NCI-H2196 (cell line): ENCODE measurements at regions not wholly inside any gene's neighbourhood (a gene's known extent, or its start where the extent isn't known, plus 50 kb on each side); places are given as distances from the start of the nearest gene placed in this dataset.
"Not testable (repeated sequence)": the region's sequence is repeated elsewhere in the genome, so short reads cannot be mapped to it uniquely, and the experiment has no call there.

ENCODE experiments used
- DNase-seq: peaks from one replicate; lab custom pipeline; 2025; ENCODE audit not compliant: unreplicated experiment; lab: John Stamatoyannopoulos, UW

GRCh38 chr7:112937651-112938415 lies 147.6 kb upstream of the TMEM168 start:
- no peak for DNase-seq

DNA sequence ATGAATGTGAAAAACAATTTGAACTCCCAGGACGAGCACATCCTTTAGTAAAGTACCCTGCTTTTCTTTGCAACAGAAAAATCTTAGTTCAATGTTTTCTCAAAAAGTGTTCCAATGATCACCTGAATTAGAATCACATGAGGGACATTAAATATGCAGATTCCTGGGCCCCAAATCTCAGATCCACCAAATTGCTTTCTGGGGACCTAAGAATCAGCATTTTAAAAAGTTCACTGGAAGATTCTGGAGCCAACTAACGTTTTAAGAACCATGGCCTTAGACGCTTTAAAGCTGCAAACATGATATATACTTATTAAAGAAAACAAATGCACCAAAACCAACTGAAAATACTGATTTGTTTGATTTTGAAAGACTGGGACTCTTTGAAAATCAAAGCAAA lies 143.4 kb upstream of the TMEM168 start:
- no peak for DNase-seq

DNA sequence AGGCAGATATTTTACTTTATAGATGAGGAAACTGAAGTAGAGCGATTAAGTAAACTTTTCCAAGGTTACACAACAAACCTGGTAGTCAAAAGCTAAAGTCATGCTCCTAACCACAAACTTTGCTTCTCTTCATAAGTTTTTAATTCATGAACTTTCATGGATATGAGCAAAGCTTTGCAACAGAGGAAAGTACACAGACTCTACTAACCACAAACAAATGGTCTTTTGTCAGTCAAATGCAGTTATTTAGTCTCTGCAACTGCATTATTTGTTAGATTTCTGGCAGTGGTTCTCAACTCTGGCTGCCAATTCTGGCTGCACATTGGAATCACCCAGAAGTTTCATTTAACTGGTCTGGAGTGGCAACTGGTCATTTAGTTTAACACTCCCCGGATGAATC lies 140.6 kb upstream of the TMEM168 start:
- DNase-seq: no peak

- DNase-seq: no peak
These were observed 139.2 kb upstream of the TMEM168 start for GRCh38 chr7:112929421-112929820.

DNA sequence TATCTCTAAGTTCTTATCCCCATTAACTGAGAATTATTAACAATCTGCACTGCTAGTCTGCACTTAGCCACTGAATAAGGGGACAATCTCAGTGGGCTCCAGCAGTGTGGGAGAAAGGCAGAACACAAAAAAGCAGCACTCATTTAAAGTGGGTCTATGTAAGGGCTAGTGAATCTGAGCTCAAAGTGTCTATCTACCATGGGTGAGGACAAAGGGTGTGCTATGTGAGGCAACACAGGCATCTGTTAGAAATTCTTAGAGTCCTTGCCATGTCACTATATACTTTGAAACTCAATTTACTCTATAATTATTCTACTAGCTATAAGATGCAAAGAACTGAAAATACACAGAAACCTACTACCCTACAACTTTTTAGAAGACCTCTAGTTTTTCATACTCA lies 135.8 kb upstream of the TMEM168 start:
- no peak for DNase-seq

DNA sequence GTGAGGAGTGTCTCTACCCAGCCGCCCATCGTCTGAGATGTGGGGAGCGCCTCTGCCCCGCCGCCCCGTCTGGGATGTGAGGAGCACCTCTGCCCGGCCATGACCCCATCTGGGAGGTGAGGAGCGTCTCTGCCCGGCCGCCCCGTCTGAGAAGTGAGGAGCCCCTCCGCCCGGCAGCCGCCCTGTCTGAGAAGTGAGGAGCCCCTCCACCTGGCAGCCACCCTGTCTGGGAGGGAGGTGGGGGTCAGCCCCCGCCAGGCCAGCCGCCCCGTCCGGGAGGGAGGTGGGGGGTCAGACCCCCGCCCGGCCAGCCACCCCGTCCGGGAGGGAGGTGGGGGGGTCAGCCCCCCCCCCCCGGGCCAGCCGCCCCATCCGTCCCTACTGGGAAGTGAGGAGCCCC lies 132.4 kb upstream of the TMEM168 start:
- DNase-seq: not testable (repeated sequence)

DNA sequence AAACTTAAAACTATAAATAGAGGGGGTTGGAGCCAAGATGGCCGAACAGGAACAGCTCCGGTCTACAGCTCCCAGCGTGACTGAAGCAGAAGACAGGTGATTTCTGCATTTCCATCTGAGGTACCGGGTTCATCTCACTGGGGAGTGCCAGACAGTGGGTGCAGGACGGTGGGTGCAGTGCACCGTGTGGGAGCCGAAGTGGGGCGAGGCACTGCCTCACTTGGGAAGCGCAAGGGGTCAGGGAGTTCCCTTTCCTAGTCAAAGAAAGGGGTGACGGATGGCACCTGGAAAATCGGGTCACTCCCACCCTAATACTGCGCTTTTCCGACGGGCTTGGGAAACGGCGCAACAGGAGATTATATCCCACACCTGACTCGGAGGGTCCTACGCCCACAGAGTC lies 126.2 kb upstream of the TMEM168 start:
- not testable (repeated sequence) for DNase-seq

- no peak for DNase-seq
These were observed 117.9 kb upstream of the TMEM168 start for GRCh38 chr7:112908086-112908485.

GRCh38 chr7:112907658-112908057 lies 117.5 kb upstream of the TMEM168 start:
- no peak for DNase-seq

- no peak for DNase-seq
These were observed 115.8 kb upstream of the TMEM168 start for GRCh38 chr7:112905950-112906349.

- no peak for DNase-seq
These were observed 115.2 kb upstream of the TMEM168 start for GRCh38 chr7:112905413-112905812.

- DNase-seq: peak; percentile 66
These were observed 108.5 kb upstream of the TMEM168 start for GRCh38 chr7:112898432-112899290.

DNA sequence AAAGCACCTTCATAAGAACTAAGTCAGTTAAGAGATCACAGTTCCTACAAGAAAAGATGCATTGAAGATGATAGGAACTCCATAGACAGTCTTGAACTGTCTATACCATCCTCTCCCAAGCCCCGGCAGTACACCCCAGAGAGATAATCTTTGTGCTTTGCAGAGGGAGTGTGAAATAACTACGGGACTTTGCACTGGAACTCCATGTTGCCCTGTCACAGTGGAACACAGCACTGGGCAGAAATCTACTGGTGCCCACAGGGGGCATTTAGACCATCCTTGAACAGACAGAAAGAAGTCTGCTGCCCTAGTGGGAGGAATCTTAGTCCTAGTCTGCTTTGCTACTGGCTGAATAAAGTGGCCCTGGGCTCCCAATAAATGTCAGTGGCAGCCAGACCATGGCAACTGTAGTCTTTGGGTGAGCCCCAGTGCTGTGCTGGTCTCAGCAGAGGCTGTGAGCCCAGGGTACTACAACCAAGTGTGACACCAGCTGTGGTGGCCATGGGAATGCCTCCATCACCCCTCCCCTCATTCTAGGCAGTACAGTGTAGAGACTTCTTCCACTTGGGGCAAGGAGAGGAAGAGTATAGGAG lies 107.7 kb upstream of the TMEM168 start:
- DNase-seq: no peak

GRCh38 chr7:112896026-112896601 lies 105.9 kb upstream of the TMEM168 start:
- DNase-seq: no peak

- DNase-seq: no peak
These were observed 102.1 kb upstream of the TMEM168 start for GRCh38 chr7:112892263-112892662.

DNA sequence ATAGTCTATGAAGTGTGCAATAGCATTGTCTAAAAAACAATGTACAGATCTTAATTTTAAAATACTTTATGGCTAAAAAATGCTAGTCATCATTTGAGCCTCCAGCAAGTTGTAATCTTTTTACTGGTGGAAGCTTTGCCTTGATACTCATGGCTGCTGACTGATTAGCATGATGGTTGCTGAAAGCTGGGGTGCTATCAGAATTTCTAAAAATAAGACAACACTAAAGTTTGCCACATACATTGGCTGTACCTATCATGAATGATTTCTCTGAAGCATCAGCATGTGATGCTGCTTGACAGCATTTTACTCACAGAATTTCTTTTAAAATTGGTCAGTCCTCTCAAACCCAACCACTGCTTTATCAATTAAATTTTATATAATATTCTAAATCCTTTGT lies 101.5 kb upstream of the TMEM168 start:
- DNase-seq: no peak

DNA sequence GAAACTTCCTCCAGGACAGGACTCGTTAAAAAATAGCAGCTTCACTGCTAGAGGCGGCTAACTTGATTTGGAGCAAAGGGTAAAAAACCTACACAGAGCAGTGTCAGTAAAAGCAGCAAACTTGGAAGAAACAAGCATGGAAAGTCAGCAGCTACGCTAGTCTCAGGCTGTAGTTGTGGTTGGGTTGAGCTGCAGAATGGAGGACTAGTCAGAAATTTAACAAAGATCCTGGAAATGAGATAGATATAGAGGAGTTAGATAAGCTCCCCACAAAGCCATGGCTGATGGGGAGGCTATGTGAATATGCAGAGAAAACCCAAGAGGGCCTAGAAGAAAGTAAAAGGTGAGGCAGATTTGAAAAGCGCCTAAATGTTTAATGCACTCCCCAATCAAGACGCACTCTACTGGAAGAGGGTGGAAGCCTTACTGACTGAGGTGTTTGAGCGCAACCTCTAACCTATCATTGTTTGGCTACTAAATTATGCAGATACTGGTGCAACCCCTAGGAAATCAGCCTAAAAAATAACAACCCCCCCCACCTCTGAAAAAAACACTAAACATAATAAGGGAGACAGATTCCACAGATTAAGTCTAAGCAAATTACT lies 99.7 kb upstream of the TMEM168 start:
- no peak for DNase-seq

- DNase-seq: no peak
These were observed 99.1 kb upstream of the TMEM168 start for GRCh38 chr7:112889268-112889667.

DNA sequence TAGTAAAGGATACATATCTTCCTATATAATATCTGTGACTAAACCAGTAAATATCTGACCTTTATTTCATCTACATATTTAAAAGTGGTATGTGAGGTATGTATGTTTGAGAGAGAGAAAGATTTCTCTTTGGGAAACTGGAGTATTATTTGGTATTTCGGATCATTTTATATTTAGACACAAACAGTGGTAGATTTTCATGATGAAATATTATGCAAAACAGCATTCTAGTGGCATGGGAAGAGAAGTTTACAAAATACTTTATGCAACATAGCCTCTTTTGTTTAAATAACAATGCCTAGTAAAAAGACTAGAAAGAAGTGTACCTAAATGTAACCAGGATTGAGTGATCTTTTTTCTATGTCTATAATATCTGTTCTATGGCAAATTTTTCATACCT lies 98.6 kb upstream of the TMEM168 start:
- no peak for DNase-seq

DNA sequence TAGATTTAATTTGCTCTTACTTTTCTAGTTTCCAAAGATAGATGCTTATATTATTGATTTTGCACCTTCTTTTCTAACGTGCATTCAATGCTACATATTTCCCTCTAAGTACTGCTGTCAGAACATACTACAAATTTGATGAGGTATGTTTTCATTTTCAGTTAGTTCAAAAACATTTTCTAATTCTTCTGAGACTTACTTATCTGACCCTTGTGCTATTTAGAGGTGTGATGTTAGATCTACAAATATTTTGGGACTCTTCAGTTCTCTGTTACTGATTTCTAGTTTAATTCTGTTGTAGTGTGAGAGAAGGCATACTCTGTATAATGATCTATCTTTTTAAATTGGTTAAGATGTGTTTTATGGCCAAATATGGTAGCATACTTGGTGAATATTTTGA lies 97.8 kb upstream of the TMEM168 start:
- DNase-seq: no peak

- DNase-seq: no peak
These were observed 97.1 kb upstream of the TMEM168 start for GRCh38 chr7:112887337-112887736.
